SK-N-SH (cell line): ENCODE measurements at regions not wholly inside any gene's neighbourhood (a gene's known extent, or its start where the extent isn't known, plus 50 kb on each side); places are given as distances from the start of the nearest gene placed in this dataset.

Experiments used
- CTCF ChIA-PET: fragments of 300-600, 350-600 bp; formaldehyde crosslinking; extraction: SDS; loops from one replicate; lab custom pipeline; 2021; lab: Yijun Ruan, JAX
- POLR2A ChIA-PET: fragments of 350-600 bp; sonication (Branson Sonifier 250); formaldehyde crosslinking; extraction: SDS; loops from one replicate; lab custom pipeline; 2020; ENCODE audit warnings: antibody characterized with exemption, inconsistent platforms; lab: Yijun Ruan, JAX
- DNase-seq: peaks from one replicate; pipeline ENCODE4 v3.0.0; 2012
- H2AFZ ChIP-seq: fragments of 200-600 bp; sonication (generic); 2 replicates; pipeline ENCODE4 v1.8.1; 2016; ENCODE audit warnings: antibody characterized with exemption, mild to moderate bottlenecking, low read depth
- H3F3A ChIP-seq: fragments of 200-600 bp; sonication (generic); replicated peaks from 2 replicates; pipeline ENCODE3; 2016; ENCODE audit warnings: antibody characterized with exemption, mild to moderate bottlenecking; ENCODE audit not compliant: insufficient read depth
- H3K27ac ChIP-seq, 2 experiments: fragments of 200-500 bp in 1 of 2; fragments of 200-600 bp in 1 of 2; sonication (Bioruptor generic) in 1 of 2; sonication (generic), shearing (Covaris generic) in 1 of 2; 2 replicates each; pipeline versions ENCODE4 v1.5.1 to v1.6.1; 2014 to 2016; ENCODE audit warnings: low read depth in 2 of 2, inconsistent platforms in 1 of 2, low read length in 1 of 2, mild to moderate bottlenecking in 1 of 2, mixed read lengths in 1 of 2
- H3K27me3 ChIP-seq: fragments of 200-600 bp; sonication (generic), shearing (Covaris generic); 2 replicates; pipeline ENCODE4 v1.6.1; 2016; ENCODE audit warnings: mixed run types; ENCODE audit not compliant: insufficient read depth
- H3K36me3 ChIP-seq, 2 experiments: fragments of 200-500 bp in 1 of 2; fragments of 200-600 bp in 1 of 2; sonication (Bioruptor generic) in 1 of 2; sonication (generic) in 1 of 2; replicated peaks in 1 of 2; 2 replicates each; pipeline versions ENCODE3 to v1.5.1; 2014 to 2016; ENCODE audit warnings: low read length in 1 of 2, mild to moderate bottlenecking in 1 of 2; ENCODE audit not compliant: insufficient read depth in 2 of 2, control insufficient read depth in 1 of 2
- H3K4me1 ChIP-seq, 2 experiments: fragments of 200-500 bp in 1 of 2; fragments of 200-600 bp in 1 of 2; sonication (Bioruptor generic) in 1 of 2; sonication (generic), shearing (Covaris generic) in 1 of 2; 2 replicates each; pipeline versions ENCODE4 v1.5.1 to v1.6.1; 2014 to 2016; ENCODE audit warnings: low read depth in 1 of 2, low read length in 1 of 2, mixed run types in 1 of 2; ENCODE audit not compliant: insufficient read depth in 2 of 2, control insufficient read depth in 1 of 2
- H3K4me2 ChIP-seq: fragments of 200-600 bp; sonication (generic), shearing (Covaris generic); 2 replicates; pipeline ENCODE4 v1.6.1; 2017; ENCODE audit warnings: mixed run types
- H3K4me3 ChIP-seq, 2 experiments: fragments of 200-500 bp in 1 of 2; fragments of 200-600 bp in 1 of 2; sonication (Bioruptor generic) in 1 of 2; sonication (generic), shearing (Covaris generic) in 1 of 2; 2 replicates each; pipeline versions ENCODE4 v1.5.1 to v1.8.1; 2014 to 2016; ENCODE audit warnings: low read depth in 2 of 2, inconsistent platforms in 1 of 2, low read length in 1 of 2, mild to moderate bottlenecking in 1 of 2, mixed read lengths in 1 of 2, moderate library complexity in 1 of 2
- H3K79me2 ChIP-seq: fragments of 200-600 bp; sonication (generic); 2 replicates; pipeline ENCODE4 v1.8.1; 2017; ENCODE audit warnings: mild to moderate bottlenecking; ENCODE audit not compliant: insufficient read depth
- H3K9ac ChIP-seq: fragments of 200-600 bp; sonication (generic); 2 replicates; pipeline ENCODE4 v1.6.1; 2017; ENCODE audit warnings: mixed run types
- H3K9me2 ChIP-seq: fragments of 200-600 bp; sonication (generic); 2 replicates; pipeline ENCODE4 v1.6.1; 2017; ENCODE audit warnings: mixed run types
- H3K9me3 ChIP-seq: fragments of 200-600 bp; sonication (generic); 2 replicates; pipeline ENCODE4 v1.6.1; 2017; ENCODE audit warnings: mixed run types, mild to moderate bottlenecking, moderate library complexity
- H4K20me1 ChIP-seq: fragments of 200-600 bp; sonication (generic); 2 replicates; pipeline ENCODE4 v1.6.1; 2017; ENCODE audit warnings: mild to moderate bottlenecking, mixed run types; ENCODE audit not compliant: insufficient read depth
- EZH2phosphoT487 ChIP-seq: fragments of 200-600 bp; sonication (generic); IDR thresholded peaks from 2 replicates; pipeline ENCODE4 v1.6.1; 2017; ENCODE audit warnings: low read depth, mixed run types, mild to moderate bottlenecking, antibody characterized with exemption, moderate library complexity, borderline replicate concordance
- MEF2A ChIP-seq: IDR thresholded peaks from 2 replicates; pipeline ENCODE4 v1.4.0; 2012; ENCODE audit warnings: low read depth, borderline replicate concordance
- NFIC ChIP-seq: IDR thresholded peaks from 2 replicates; pipeline ENCODE4 v1.4.0; 2012; ENCODE audit warnings: borderline replicate concordance
- POLR2AphosphoS5 ChIP-seq: IDR thresholded peaks from 2 replicates; pipeline ENCODE4 v1.6.1; 2012; ENCODE audit warnings: low read depth, low read length
- RCOR1 ChIP-seq: fragments of 150-350 bp; IDR thresholded peaks from 2 replicates; pipeline ENCODE4 v1.6.1; 2017; ENCODE audit warnings: antibody characterized with exemption, low read length
- RFX5 ChIP-seq: IDR thresholded peaks from 2 replicates; pipeline ENCODE4 v1.6.1; 2012; ENCODE audit warnings: mild to moderate bottlenecking, improper control_type of control experiment, low read length
- YY1 ChIP-seq: IDR thresholded peaks from 2 replicates; pipeline ENCODE4 v1.4.0; 2012; ENCODE audit warnings: low read depth, mild to moderate bottlenecking
- WGBS: methylation state at CpG from one replicate; pipeline ENCODE4 v1.1.6; 2017; ENCODE audit warnings: low lambda C conversion rate; 5-methylcytosine and 5-hydroxymethylcytosine counted together
- TF ChIP-seq, protein P1 (sequence below): IDR thresholded peaks from 2 replicates; pipeline ENCODE4 v1.4.0; 2012; ENCODE audit warnings: low read depth
- TF ChIP-seq, protein P2 (sequence below): IDR thresholded peaks from 2 replicates; pipeline ENCODE4 v1.4.0; 2012; ENCODE audit warnings: low read depth, borderline replicate concordance

DNA sequence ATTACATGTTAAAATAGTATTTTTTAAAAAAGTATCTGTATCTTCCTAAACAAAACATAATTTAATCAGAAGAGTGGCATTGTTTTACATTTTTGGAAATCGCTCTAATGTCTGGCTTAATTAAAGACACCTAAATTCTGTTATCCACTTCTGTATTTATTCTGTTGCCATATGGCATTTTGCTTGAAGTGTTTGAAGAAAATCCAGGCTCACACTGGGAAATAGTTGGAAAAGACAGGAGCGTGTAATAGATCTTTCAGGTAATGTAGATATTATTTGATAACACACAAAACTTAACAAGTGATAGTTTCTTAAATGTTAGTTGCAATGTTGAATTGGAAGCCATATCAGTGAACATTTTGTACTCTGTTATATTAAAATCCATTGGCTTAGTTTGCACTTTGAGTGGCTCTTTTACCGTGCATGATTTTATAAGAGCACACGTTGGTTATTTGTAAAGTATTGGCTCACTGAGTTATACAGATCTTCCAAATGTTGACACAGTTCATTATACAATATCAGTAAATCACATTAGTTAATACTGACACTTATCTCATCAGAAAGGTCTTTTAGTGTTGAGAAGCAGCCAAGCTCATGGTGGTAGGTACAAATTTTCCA lies 128.4 kb upstream of the NPVF start:
- 39% methylated on average over 4 of the region's 4 CpGs for WGBS
- Histone ChIP-seq H3K9ac (no peak overlapping the region), H3K4me2 (no peak overlapping the region), H3K4me1 (peaks cover 0 to 11% of the 10 kb centered on the region in 2 experiments; a peak in 2 of 4 replicates), H3K4me3 (no peak overlapping the region), H2AFZ (no peak overlapping the region), H3K36me3 (no peaks in the 10 kb centered on the region), H3K27me3 (no peaks in the 10 kb centered on the region), H3F3A (no peaks in the 10 kb centered on the region), H4K20me1 (no peaks in the 10 kb centered on the region), H3K9me3 (no peaks in the 10 kb centered on the region), H3K79me2 (no peaks in the 10 kb centered on the region), H3K27ac (no peak overlapping the region), H3K9me2 (no peaks in the 10 kb centered on the region)
- ChIA-PET CTCF (no interaction called here), POLR2A (no interaction called here)
- TF ChIP-seq YY1 = no peak
- DNase-seq = no peak

DNA sequence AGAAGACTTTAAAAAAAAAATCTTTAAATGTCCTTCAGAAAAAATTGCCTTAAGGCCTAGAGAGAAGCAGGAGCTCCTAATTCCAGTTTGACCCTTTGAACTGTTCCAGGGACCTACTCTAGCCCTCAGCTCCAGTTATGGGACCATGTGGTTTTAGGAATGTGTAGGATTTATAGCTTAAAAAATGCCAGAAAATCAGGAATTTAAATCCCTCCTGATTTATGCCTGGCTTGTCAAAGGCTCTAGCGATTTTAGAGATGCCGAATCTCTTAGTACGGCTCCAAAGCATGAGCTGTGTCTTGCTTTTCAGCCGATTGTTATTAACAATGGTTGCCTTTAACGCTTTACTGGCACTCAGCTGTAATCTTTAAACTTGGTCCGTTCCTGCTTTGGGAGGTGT lies 130.6 kb upstream of the NPVF start:
- Histone ChIP-seq H3K36me3 (no peaks in the 10 kb centered on the region), H3K4me2 (no peak overlapping the region), H3K4me3 (no peak overlapping the region), H3K27ac (no peak overlapping the region), H3K79me2 (no peaks in the 10 kb centered on the region), H3K9me2 (no peaks in the 10 kb centered on the region), H3F3A (no peaks in the 10 kb centered on the region), H3K9ac (no peak overlapping the region), H3K4me1 (peaks cover 0 to 11% of the 10 kb centered on the region in 2 experiments; a peak in 2 of 4 replicates), H2AFZ (no peak overlapping the region), H4K20me1 (no peaks in the 10 kb centered on the region), H3K9me3 (no peaks in the 10 kb centered on the region), H3K27me3 (no peaks in the 10 kb centered on the region)
- 59% methylated on average over 6 of the region's 6 CpGs for WGBS
- POLR2A ChIA-PET = no interaction called here
- TF ChIP-seq NFIC (no peak), POLR2AphosphoS5 (no peak), RFX5 (no peak), EZH2phosphoT487 (no peak), MEF2A (no peak)
- TF ChIP-seq, protein P1, sequence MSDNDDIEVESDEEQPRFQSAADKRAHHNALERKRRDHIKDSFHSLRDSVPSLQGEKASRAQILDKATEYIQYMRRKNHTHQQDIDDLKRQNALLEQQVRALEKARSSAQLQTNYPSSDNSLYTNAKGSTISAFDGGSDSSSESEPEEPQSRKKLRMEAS = no peak
- TF ChIP-seq, protein P2, sequence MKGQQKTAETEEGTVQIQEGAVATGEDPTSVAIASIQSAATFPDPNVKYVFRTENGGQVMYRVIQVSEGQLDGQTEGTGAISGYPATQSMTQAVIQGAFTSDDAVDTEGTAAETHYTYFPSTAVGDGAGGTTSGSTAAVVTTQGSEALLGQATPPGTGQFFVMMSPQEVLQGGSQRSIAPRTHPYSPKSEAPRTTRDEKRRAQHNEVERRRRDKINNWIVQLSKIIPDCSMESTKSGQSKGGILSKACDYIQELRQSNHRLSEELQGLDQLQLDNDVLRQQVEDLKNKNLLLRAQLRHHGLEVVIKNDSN = no peak
- CTCF ChIA-PET = interaction anchor here (0.7 to 8.4 kb wide), 8 partner anchors 13 to 1006 kb away, joined by 3 to 61 read pairs (median 4); no protein-coding TSS in a partner anchor
- DNase-seq = no peak

DNA sequence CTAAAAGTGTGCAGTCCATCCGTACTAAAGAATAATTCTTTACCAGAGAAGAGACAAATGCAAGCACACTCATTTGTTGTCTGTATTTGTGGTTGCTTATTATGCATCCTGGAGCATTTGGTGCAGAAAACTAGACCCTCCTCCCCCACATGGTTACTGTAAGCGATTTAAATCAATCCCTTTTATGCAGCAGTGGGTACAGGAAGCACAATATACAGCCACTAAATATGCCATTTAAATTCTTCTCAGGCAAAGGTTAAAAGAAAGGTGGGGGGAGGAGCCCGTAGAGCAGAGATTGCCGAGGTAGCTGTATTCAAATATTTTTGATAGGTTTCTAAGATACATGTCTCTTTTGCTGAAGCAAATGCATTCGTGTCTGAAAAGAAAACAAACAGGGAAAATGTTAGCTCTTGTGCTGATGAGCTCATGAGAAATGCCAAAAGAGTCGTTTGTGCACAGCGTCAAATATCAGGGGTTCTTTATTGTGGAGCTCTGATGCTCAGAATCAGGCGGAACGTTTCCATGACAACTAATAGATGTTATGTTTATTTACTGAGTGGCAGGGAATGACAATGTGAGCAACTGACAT lies 131.3 kb upstream of the NPVF start:
- Histone ChIP-seq H3K36me3 (no peaks in the 10 kb centered on the region), H3F3A (no peaks in the 10 kb centered on the region), H3K4me2 (no peak overlapping the region), H3K79me2 (no peaks in the 10 kb centered on the region), H3K4me1 (peaks cover 0 to 11% of the 10 kb centered on the region in 2 experiments; a peak in 2 of 4 replicates), H3K9me3 (no peaks in the 10 kb centered on the region), H3K27ac (no peak overlapping the region), H3K4me3 (no peak overlapping the region), H2AFZ (no peak overlapping the region), H4K20me1 (no peaks in the 10 kb centered on the region), H3K9ac (no peak overlapping the region), H3K27me3 (no peaks in the 10 kb centered on the region), H3K9me2 (no peaks in the 10 kb centered on the region)
- TF ChIP-seq RCOR1 = no peak
- 7% methylated on average over 9 of the region's 9 CpGs for WGBS
- POLR2A ChIA-PET = no interaction called here
- DNase-seq = peak; percentile 62
- CTCF ChIA-PET = interaction anchor here (0.7 to 8.4 kb wide), 11 partner anchors 11 to 1006 kb away, joined by 3 to 61 read pairs (median 4); no protein-coding TSS in a partner anchor
